ELF-1 (cell line): ENCODE measurements at regions not wholly inside any gene's neighbourhood (a gene's known extent, or its start where the extent isn't known, plus 50 kb on each side); places are given as distances from the start of the nearest gene placed in this dataset.
"Not testable (repeated sequence)": the region's sequence is repeated elsewhere in the genome, so short reads cannot be mapped to it uniquely, and the experiment has no call there.

ENCODE experiments used
- DNase-seq: peaks from one replicate; pipeline ENCODE4 v3.0.0-alpha.2; 2016; ENCODE audit warnings: low read depth, low spot score

- DNase-seq: no peak
These were observed 565.7 kb downstream of the PYDC2 start for GRCh38 chr3:192026661-192027060.

GRCh38 chr3:192031941-192032340, 571.0 kb downstream of the PYDC2 start:
- no peak for DNase-seq

- DNase-seq: no peak
These were observed 572.3 kb downstream of the PYDC2 start for GRCh38 chr3:192033246-192033645.

- no peak for DNase-seq
These were observed 577.8 kb downstream of the PYDC2 start for GRCh38 chr3:192038726-192039125.

GRCh38 chr3:192039593-192039992, 578.6 kb downstream of the PYDC2 start:
- no peak for DNase-seq

- no peak for DNase-seq
These were observed 579.5 kb downstream of the PYDC2 start for GRCh38 chr3:192040282-192041043.

GRCh38 chr3:192042116-192042515, 581.2 kb downstream of the PYDC2 start:
- DNase-seq: no peak

GRCh38 chr3:192054881-192055280, 593.9 kb downstream of the PYDC2 start:
- DNase-seq: no peak

GRCh38 chr3:192055946-192056345, 595.0 kb downstream of the PYDC2 start:
- DNase-seq: no peak

- no peak for DNase-seq
These were observed 596.3 kb downstream of the PYDC2 start for GRCh38 chr3:192057261-192057660.

- no peak for DNase-seq
These were observed 599.3 kb downstream of the PYDC2 start for GRCh38 chr3:192060160-192060781.

GRCh38 chr3:192061426-192061825, 600.5 kb downstream of the PYDC2 start:
- DNase-seq: no peak

- no peak for DNase-seq
These were observed 601.2 kb downstream of the PYDC2 start for GRCh38 chr3:192062186-192062585.

GRCh38 chr3:192063570-192063969, 602.6 kb downstream of the PYDC2 start:
- DNase-seq: peak; percentile 59

GRCh38 chr3:192064959-192065358, 604.0 kb downstream of the PYDC2 start:
- no peak for DNase-seq

- DNase-seq: not testable (repeated sequence)
These were observed 605.3 kb downstream of the PYDC2 start for GRCh38 chr3:192066253-192066652.

- no peak for DNase-seq
These were observed 607.7 kb downstream of the PYDC2 start for GRCh38 chr3:192068464-192069254.

GRCh38 chr3:192077795-192078497, 617.0 kb downstream of the PYDC2 start:
- DNase-seq: no peak

- no peak for DNase-seq
These were observed 618.1 kb downstream of the PYDC2 start for GRCh38 chr3:192079098-192079497.

GRCh38 chr3:192080336-192080735, 619.4 kb downstream of the PYDC2 start:
- no peak for DNase-seq

- DNase-seq: no peak
These were observed 622.0 kb downstream of the PYDC2 start for GRCh38 chr3:192082730-192083660.
